Activated CD8-positive, alpha-beta T cell treated with anti-CD3 and anti-CD28 coated beads for 36 hours (primary cell): ENCODE measurements at regions not wholly inside any gene's neighbourhood (a gene's known extent, or its start where the extent isn't known, plus 50 kb on each side); places are given as distances from the start of the nearest gene placed in this dataset.
A peak's percentile ranks its signal among the peaks of the same experiment; 100 is the strongest.

Source experiments
- ATAC-seq: fragments of 200-7000 bp; cut with Tn5 transposase; one replicate; pipeline ENCODE4 v1.10.0; 2021; ENCODE audit warnings: mild to moderate bottlenecking, moderate library complexity
- CTCF ChIA-PET: fragments of 350-600 bp; sonication (Branson Sonifier 250); formaldehyde crosslinking; loops from one replicate; lab custom pipeline; 2021; ENCODE audit warnings: antibody characterized with exemption; lab: Charles Lee
- POLR2A ChIA-PET: fragments of 350-600 bp; sonication (Branson Sonifier 250); formaldehyde crosslinking; loops from one replicate; lab custom pipeline; 2021; ENCODE audit warnings: antibody characterized with exemption; lab: Charles Lee
- DNase-seq: peaks from one replicate; pipeline ENCODE4 v3.0.0-alpha.2; 2020
- H3K27ac Mint-ChIP-seq: one replicate; pipeline ENCODE4 v1.8.0; 2021; ENCODE audit warnings: mild to moderate bottlenecking, mixed read lengths
- H3K27me3 Mint-ChIP-seq: one replicate; pipeline ENCODE4 v1.8.0; 2021; ENCODE audit warnings: mixed read lengths
- H3K36me3 Mint-ChIP-seq: one replicate; pipeline ENCODE4 v1.8.0; 2021; ENCODE audit warnings: low read depth, mixed read lengths
- H3K4me1 Mint-ChIP-seq: one replicate; pipeline ENCODE4 v1.8.0; 2021; ENCODE audit warnings: low read depth, mixed read lengths
- H3K4me3 Mint-ChIP-seq: one replicate; pipeline ENCODE4 v1.8.0; 2021; ENCODE audit warnings: mild to moderate bottlenecking, moderate library complexity, mixed read lengths
- H3K9me3 Mint-ChIP-seq: one replicate; pipeline ENCODE4 v1.8.0; 2021; ENCODE audit warnings: mixed read lengths
- intact Hi-C: fragments of 100-400 bp; cut with micrococcal nuclease; formaldehyde crosslinking; loops from one replicate; pipeline ENCODE4 v1.10.0; 2022
- TF ChIP-seq, protein P1 (sequence below): fragments of 200-600 bp; IDR thresholded peaks from one replicate; pipeline ENCODE4 v1.8.0; 2022; ENCODE audit warnings: antibody characterized with exemption, mild to moderate bottlenecking

GRCh38 chr10:1960982-1961381, 223.7 kb upstream of the ADARB2 start:
- CTCF ChIA-PET: no interaction called here
- Mint-ChIP-seq H3K9me3 (peaks cover under 1% of the 10 kb centered on the region), H3K4me1 (peaks cover 6% of the 10 kb centered on the region), H3K36me3 (no peaks in the 10 kb centered on the region), H3K4me3 (no peak overlapping the region), H3K27me3 (peaks cover 3% of the 10 kb centered on the region), H3K27ac (no peak overlapping the region)
- intact Hi-C loops: no loop called here
- ATAC-seq: no peak
- POLR2A ChIA-PET: no interaction called here
- no peak for DNase-seq
- TF ChIP-seq, protein P1, sequence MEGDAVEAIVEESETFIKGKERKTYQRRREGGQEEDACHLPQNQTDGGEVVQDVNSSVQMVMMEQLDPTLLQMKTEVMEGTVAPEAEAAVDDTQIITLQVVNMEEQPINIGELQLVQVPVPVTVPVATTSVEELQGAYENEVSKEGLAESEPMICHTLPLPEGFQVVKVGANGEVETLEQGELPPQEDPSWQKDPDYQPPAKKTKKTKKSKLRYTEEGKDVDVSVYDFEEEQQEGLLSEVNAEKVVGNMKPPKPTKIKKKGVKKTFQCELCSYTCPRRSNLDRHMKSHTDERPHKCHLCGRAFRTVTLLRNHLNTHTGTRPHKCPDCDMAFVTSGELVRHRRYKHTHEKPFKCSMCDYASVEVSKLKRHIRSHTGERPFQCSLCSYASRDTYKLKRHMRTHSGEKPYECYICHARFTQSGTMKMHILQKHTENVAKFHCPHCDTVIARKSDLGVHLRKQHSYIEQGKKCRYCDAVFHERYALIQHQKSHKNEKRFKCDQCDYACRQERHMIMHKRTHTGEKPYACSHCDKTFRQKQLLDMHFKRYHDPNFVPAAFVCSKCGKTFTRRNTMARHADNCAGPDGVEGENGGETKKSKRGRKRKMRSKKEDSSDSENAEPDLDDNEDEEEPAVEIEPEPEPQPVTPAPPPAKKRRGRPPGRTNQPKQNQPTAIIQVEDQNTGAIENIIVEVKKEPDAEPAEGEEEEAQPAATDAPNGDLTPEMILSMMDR: no peak

DNA sequence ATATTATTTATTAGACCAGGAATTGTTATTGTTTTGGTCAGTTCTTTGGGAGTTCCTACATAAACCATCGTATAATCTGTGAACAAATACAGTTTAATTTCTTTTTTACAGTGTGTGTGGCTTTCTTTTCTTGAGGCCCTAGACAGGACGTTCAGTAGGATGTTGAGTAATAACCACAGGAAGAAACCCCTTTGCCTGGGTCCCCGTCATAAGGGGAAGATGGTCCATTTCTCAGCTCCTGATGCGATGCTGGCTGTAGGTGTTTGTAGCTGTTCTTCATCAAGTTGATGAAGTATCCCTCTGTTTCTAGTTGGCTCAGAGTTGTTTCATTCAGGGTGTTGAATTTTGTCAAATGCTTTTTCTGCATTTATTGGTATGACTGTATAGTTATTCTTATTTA, 219.7 kb upstream of the ADARB2 start:
- ATAC-seq (peak; percentile 34), DNase-seq (peak; percentile 17)
- TF ChIP-seq, protein P1: no peak
- H3K36me3 Mint-ChIP-seq: no peaks in the 10 kb centered on the region
- H3K4me1 Mint-ChIP-seq: peaks cover 6% of the 10 kb centered on the region
- ChIA-PET POLR2A (interaction anchor here (0.6 kb wide), 1 partner anchor 663 kb away, joined by 3 read pairs; no protein-coding TSS in a partner anchor), CTCF (no interaction called here)
- no peak overlapping the region for H3K4me3 Mint-ChIP-seq
- peaks cover 3% of the 10 kb centered on the region for H3K9me3 Mint-ChIP-seq
- peaks cover 3% of the 10 kb centered on the region for H3K27me3 Mint-ChIP-seq
- H3K27ac Mint-ChIP-seq: no peak overlapping the region
- intact Hi-C loops: no loop called here

GRCh38 chr10:1954300-1954699, 217.0 kb upstream of the ADARB2 start:
- Mint-ChIP-seq H3K4me3 (no peak overlapping the region), H3K27me3 (no peaks in the 10 kb centered on the region)

DNA sequence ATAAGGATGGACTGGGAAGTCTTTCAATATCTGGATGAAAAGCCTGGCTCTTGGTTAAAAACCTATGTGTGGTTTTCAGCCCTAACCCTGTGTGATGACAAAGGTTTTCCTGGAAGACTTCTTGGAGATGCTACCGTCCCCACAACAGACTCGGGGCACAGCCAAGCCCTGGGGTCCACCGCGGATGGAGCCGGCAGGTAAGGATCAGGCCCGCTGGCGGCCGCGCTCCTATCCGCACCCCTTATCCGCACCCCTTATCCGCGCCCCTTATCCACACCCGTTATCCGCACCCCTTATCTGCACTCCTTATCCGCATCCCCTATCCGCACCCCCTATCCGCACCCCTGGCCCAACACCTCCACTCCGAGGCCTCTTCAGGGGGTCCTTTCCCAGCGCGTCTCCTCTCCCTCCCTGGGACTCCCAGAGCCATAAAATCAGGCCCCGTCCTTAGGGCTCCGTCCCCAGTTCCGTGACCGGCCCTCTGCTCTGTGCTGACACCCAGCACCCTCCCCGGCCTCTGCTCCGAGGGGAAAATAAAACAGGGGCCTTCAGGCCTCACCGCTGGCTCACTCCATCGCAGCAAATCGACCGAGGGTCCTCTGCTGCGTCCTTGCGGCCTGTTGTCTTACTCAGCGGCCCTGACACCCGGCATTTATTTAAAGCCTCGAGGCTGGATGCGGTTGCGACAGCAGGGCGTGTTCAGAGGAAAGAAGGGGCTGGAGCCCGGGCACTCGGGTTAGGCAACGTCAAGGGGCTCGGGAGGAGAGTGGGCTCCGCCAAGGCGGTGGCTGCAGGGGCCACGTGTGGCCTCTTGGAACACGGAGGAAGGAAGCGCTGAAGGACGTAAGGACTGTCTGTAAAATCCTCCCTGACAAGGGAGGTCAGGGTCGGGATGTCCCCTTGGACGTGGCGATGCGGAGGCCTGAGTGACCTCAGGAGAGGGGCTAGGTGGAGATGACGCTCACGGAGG, 215.1 kb upstream of the ADARB2 start:
- Mint-ChIP-seq H3K36me3 (no peaks in the 10 kb centered on the region), H3K27me3 (no peaks in the 10 kb centered on the region), H3K4me1 (peaks cover 3% of the 10 kb centered on the region), H3K4me3 (no peak overlapping the region), H3K9me3 (peaks cover 3% of the 10 kb centered on the region), H3K27ac (no peak overlapping the region)
- ATAC-seq (no peak), DNase-seq (no peak)
- TF ChIP-seq, protein P1: no peak
- intact Hi-C loops: no loop called here
- CTCF ChIA-PET: no interaction called here
- POLR2A ChIA-PET: no interaction called here

More at GRCh38 chr10:1954300-1954699, 217.0 kb upstream of the ADARB2 start:
- TF ChIP-seq, protein P1: no peak
- ChIA-PET CTCF (no interaction called here), POLR2A (interaction anchor here (1.0 kb wide), 1 partner anchor 9 kb away, joined by 3 read pairs; no protein-coding TSS in a partner anchor)
- Mint-ChIP-seq H3K27ac (no peak overlapping the region), H3K4me1 (peaks cover 6% of the 10 kb centered on the region), H3K36me3 (no peaks in the 10 kb centered on the region), H3K9me3 (peaks cover 3% of the 10 kb centered on the region)
- intact Hi-C loops: no loop called here
- no peak for DNase-seq
- no peak for ATAC-seq
